HepG2 (cell line): ENCODE measurements at regions not wholly inside any gene's neighbourhood (a gene's known extent, or its start where the extent isn't known, plus 50 kb on each side); places are given as distances from the start of the nearest gene placed in this dataset.

ENCODE experiments used
- ATAC-seq: fragments of 200-7000 bp; cut with Tn5 transposase; 3 replicates; pipeline ENCODE4 v1.9.1; 2020; ENCODE audit warnings: mild to moderate bottlenecking, moderate library complexity
- BruUV-seq: library from RNA; stranded (reverse); fragments of 400-500 nt; replicated peaks from 2 replicates; lab custom pipeline; 2021; lab: Mats Ljungman, UMichigan
- CTCF ChIA-PET: fragments of 300-600 bp; formaldehyde crosslinking; extraction: SDS; loops from one replicate; lab custom pipeline; 2021; ENCODE audit warnings: low total read pairs, inconsistent platforms, low intra/inter-chr PET ratio; lab: Yijun Ruan, JAX
- POLR2A ChIA-PET: fragments of 350-600 bp; sonication (Branson Sonifier 250); formaldehyde crosslinking; loops from one replicate; lab custom pipeline; 2020; ENCODE audit warnings: antibody characterized with exemption, inconsistent platforms; lab: Yijun Ruan, JAX
- DNase-seq: peaks from one replicate; pipeline ENCODE4 v3.0.0-alpha.2; 2015; ENCODE audit warnings: low spot score
- FAIRE-seq: peaks from 3 replicates; lab custom pipeline; 2011; peaks lifted over from hg19 to GRCh38; lab: Jason Lieb, UNC
- H2AFZ ChIP-seq: one replicate; pipeline ENCODE4 v1.6.1; 2011; ENCODE audit warnings: low read length, inconsistent platforms
- H3K27ac ChIP-seq: fragments of 300-600 bp; 3 replicates; pipeline ENCODE4 v1.8.0; 2011; ENCODE audit warnings: mixed run types, mild to moderate bottlenecking, mixed read lengths, low read length, inconsistent platforms; ENCODE audit not compliant: insufficient read depth; ENCODE audit errors: extremely low read length
- H3K27me3 ChIP-seq, 2 experiments: fragments of 200-600 bp in 1 of 2; 2 replicates in 1 of 2; 3 replicates in 1 of 2; pipeline versions ENCODE4 v1.6.0 to v1.8.0; 2011; ENCODE audit warnings: low read length in 2 of 2, mild to moderate bottlenecking in 2 of 2, moderate library complexity in 2 of 2, inconsistent platforms in 1 of 2; ENCODE audit not compliant: insufficient read depth in 2 of 2, control insufficient read depth in 1 of 2
- H3K36me3 ChIP-seq, 2 experiments: fragments of 200-600 bp in 1 of 2; replicated peaks in 1 of 2; 2 replicates in 1 of 2; 3 replicates in 1 of 2; pipeline versions ENCODE4 v1.5.1 to v1.8.0; 2011; ENCODE audit warnings: low read length in 2 of 2, inconsistent platforms in 1 of 2; ENCODE audit not compliant: insufficient read depth in 2 of 2, control insufficient read depth in 1 of 2
- H3K4me1 ChIP-seq: 2 replicates; pipeline ENCODE4 v1.5.1; 2012; ENCODE audit warnings: low read length, inconsistent platforms; ENCODE audit not compliant: insufficient read depth
- H3K4me2 ChIP-seq: 2 replicates; pipeline ENCODE4 v1.6.0; 2011; ENCODE audit warnings: low read depth, low read length, inconsistent platforms
- H3K4me3 ChIP-seq, 3 experiments: fragments of 200-600 bp in 1 of 3; sonication (generic), shearing (Covaris generic) in 1 of 3; replicated peaks in 1 of 3; 2 replicates each; pipeline ENCODE4 v1.5.1; 2011 to 2016; ENCODE audit warnings: low read length in 3 of 3, inconsistent platforms in 2 of 3, low read depth in 2 of 3, mild to moderate bottlenecking in 2 of 3, control low read depth in 1 of 3, mixed read lengths in 1 of 3; ENCODE audit not compliant: insufficient read depth in 1 of 3
- H3K79me2 ChIP-seq: one replicate; pipeline ENCODE4 v1.6.1; 2011; ENCODE audit warnings: low read length, inconsistent platforms; ENCODE audit not compliant: insufficient read depth
- H3K9ac ChIP-seq: 2 replicates; pipeline ENCODE4 v1.6.0; 2011; ENCODE audit warnings: mild to moderate bottlenecking, low read depth, low read length, inconsistent platforms; ENCODE audit not compliant: insufficient read depth
- H3K9me3 ChIP-seq: 2 replicates; pipeline ENCODE4 v1.5.1; 2012; ENCODE audit warnings: mild to moderate bottlenecking, low read length
- H4K20me1 ChIP-seq: 2 replicates; pipeline ENCODE4 v1.6.0; 2011; ENCODE audit warnings: inconsistent platforms, mild to moderate bottlenecking, low read length, moderate library complexity; ENCODE audit not compliant: insufficient read depth
- CBX2 ChIP-seq, 2 experiments: fragments of 200-600 bp in 1 of 2; sonication (generic); formaldehyde crosslinking in 1 of 2; IDR thresholded peaks; 2 replicates each; pipeline versions ENCODE4 v1.7.0 to v1.8.1; 2018 to 2022; ENCODE audit warnings: low read depth in 2 of 2, low read length in 1 of 2, mild to moderate bottlenecking in 1 of 2, missing genetic modification reagents in 1 of 2
- HOMEZ ChIP-seq: IDR thresholded peaks from 2 replicates; pipeline ENCODE4 v1.6.1; 2016; ENCODE audit warnings: low read depth
- MEIS1 ChIP-seq: sonication (generic); formaldehyde crosslinking; IDR thresholded peaks from 2 replicates; pipeline ENCODE4 v1.9.0; 2021; ENCODE audit warnings: mild to moderate bottlenecking, missing genetic modification reagents, moderate library complexity, borderline replicate concordance
- MLX ChIP-seq: IDR thresholded peaks from 2 replicates; pipeline ENCODE4 v1.6.1; 2016
- RFXAP ChIP-seq: sonication (generic); formaldehyde crosslinking; IDR thresholded peaks from 2 replicates; pipeline ENCODE4 v1.4.0; 2020; ENCODE audit warnings: missing genetic modification reagents, borderline replicate concordance
- TEAD2 ChIP-seq: sonication (generic); formaldehyde crosslinking; IDR thresholded peaks from 2 replicates; pipeline ENCODE4 v1.9.0; 2021; ENCODE audit warnings: missing genetic modification reagents
- ZBTB7A ChIP-seq: sonication (generic); formaldehyde crosslinking; IDR thresholded peaks from 2 replicates; pipeline ENCODE4 v1.8.0; 2022; ENCODE audit warnings: mild to moderate bottlenecking, missing genetic modification reagents
- ZNF550 ChIP-seq: sonication (generic); formaldehyde crosslinking; IDR thresholded peaks from 2 replicates; pipeline ENCODE4 v1.4.0; 2020; ENCODE audit warnings: mild to moderate bottlenecking, missing genetic modification reagents, borderline replicate concordance
- ZNF552 ChIP-seq: sonication (generic); formaldehyde crosslinking; IDR thresholded peaks from 2 replicates; pipeline ENCODE4 v1.9.0; 2022; ENCODE audit warnings: missing genetic modification reagents, mild to moderate bottlenecking, borderline replicate concordance
- ZNF572 ChIP-seq: sonication (generic); formaldehyde crosslinking; IDR thresholded peaks from 2 replicates; pipeline ENCODE4 v1.5.1; 2020; ENCODE audit warnings: mild to moderate bottlenecking, missing genetic modification reagents
- ZXDC ChIP-seq: sonication (generic); formaldehyde crosslinking; IDR thresholded peaks from 2 replicates; pipeline ENCODE4 v1.5.0; 2020; ENCODE audit warnings: mild to moderate bottlenecking, missing genetic modification reagents
- WGBS: methylation state at CpG from one replicate; pipeline ENCODE4 v1.1.6; 2017; ENCODE audit warnings: low lambda C conversion rate; 5-methylcytosine and 5-hydroxymethylcytosine counted together
- in situ Hi-C: cut with HindIII; loops from 2 replicates; pipeline ENCODE4 v1.10.0; 2017; ENCODE audit warnings: low pct_unique_long_range_greater_than_20kb; ENCODE audit not compliant: extremely low pct_ligation_motif_present
- intact Hi-C: fragments of 100-400 bp; cut with micrococcal nuclease; formaldehyde crosslinking; loops from one replicate; pipeline ENCODE4 v1.10.0; 2022; ENCODE audit not compliant: unreplicated experiment
- TF ChIP-seq, protein P1 (sequence below): sonication (generic); formaldehyde crosslinking; IDR thresholded peaks from 2 replicates; pipeline ENCODE4 v1.5.1; 2020; ENCODE audit warnings: missing genetic modification reagents, mild to moderate bottlenecking, borderline replicate concordance
- TF ChIP-seq, protein P2 (sequence below): sonication (generic); formaldehyde crosslinking; IDR thresholded peaks from 2 replicates; pipeline ENCODE4 v1.5.0; 2020; ENCODE audit warnings: mild to moderate bottlenecking, missing genetic modification reagents

DNA sequence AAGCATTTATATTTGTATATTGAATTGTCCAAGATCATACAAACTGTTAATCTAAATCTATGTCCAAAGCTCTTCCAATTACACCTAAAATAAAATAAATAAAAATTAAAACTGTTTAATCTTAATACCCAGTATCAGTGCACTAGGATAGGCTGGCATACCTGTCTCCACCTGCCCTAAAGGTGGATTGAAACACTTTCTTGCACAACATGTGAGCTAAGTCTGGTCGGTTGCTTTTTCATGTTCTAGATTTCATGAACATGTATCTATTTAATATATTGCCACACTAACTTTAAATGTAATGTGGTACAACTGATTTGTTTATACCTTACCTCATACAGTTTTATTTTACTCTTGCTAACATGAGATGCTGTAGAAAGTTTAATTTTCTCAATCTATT, 193.0 kb downstream of the VGLL3 start (continued):
- TF ChIP-seq MEIS1 (CRISPR knock-in tag) (no peak), ZBTB7A (CRISPR knock-in tag) (no peak), HOMEZ (CRISPR knock-in tag) (no peak), ZNF552 (no peak)
- TF ChIP-seq, protein P1, sequence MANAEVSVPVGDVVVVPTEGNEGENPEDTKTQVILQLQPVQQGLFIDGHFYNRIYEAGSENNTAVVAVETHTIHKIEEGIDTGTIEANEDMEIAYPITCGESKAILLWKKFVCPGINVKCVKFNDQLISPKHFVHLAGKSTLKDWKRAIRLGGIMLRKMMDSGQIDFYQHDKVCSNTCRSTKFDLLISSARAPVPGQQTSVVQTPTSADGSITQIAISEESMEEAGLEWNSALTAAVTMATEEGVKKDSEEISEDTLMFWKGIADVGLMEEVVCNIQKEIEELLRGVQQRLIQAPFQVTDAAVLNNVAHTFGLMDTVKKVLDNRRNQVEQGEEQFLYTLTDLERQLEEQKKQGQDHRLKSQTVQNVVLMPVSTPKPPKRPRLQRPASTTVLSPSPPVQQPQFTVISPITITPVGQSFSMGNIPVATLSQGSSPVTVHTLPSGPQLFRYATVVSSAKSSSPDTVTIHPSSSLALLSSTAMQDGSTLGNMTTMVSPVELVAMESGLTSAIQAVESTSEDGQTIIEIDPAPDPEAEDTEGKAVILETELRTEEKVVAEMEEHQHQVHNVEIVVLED (CRISPR knock-in tag): no peak

DNA sequence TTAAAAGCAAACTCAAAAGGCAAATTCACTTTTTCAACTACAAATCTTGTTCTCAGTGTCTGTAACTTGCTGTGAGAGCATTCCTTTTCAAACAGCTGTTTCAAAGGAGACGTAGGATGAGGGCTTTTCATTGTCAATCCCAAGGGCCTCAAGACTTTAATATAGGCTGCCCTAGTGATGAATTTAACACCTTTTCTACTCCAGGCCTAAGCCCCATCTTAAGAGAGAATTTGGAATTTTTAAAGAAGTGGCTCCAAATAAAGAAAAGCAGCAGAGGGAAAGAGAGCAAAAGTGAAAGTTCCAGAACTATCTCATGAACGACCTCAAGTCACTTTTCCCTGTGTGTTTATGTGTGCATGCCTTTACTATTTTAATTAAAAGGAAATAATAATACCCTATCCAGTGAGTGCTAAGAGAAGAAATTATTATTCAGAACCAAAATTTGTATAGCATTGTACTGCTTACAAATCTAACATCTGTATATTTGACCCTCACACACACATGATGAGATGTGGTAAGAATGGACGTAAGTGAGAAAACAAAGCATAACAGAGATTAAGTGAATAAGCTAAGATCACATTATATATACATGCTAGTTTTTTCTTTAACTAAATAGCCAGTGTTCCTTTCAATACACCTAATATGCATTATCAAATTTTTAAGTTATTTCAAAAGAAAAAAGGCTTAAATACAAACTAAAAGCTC, 196.4 kb downstream of the VGLL3 start:
- no peak overlapping the region for H3K27ac ChIP-seq
- BruUV-seq: no TSS peak
- H3K4me2 ChIP-seq: no peak overlapping the region
- H4K20me1 ChIP-seq: no peaks in the 10 kb centered on the region
- DNase-seq: no peak
- H3K4me3 ChIP-seq: no peak overlapping the region
- H3K79me2 ChIP-seq: no peaks in the 10 kb centered on the region
- ChIA-PET CTCF (no interaction called here), POLR2A (no interaction called here)
- H3K27me3 ChIP-seq: no peaks in the 10 kb centered on the region
- no peak overlapping the region for H3K9ac ChIP-seq
- in situ Hi-C loops: no loop called here
- no peaks in the 10 kb centered on the region for H3K36me3 ChIP-seq
- no peak overlapping the region for H2AFZ ChIP-seq
- no peaks in the 10 kb centered on the region for H3K9me3 ChIP-seq
- no peak for ATAC-seq
- WGBS: 24% methylated on average over 3 of the region's 3 CpGs
- no peak for FAIRE-seq
- no peaks in the 10 kb centered on the region for H3K4me1 ChIP-seq
- intact Hi-C loops: no loop called here
- no peak for TF ChIP-seq ZNF550 (CRISPR knock-in tag)
- TF ChIP-seq, protein P2, sequence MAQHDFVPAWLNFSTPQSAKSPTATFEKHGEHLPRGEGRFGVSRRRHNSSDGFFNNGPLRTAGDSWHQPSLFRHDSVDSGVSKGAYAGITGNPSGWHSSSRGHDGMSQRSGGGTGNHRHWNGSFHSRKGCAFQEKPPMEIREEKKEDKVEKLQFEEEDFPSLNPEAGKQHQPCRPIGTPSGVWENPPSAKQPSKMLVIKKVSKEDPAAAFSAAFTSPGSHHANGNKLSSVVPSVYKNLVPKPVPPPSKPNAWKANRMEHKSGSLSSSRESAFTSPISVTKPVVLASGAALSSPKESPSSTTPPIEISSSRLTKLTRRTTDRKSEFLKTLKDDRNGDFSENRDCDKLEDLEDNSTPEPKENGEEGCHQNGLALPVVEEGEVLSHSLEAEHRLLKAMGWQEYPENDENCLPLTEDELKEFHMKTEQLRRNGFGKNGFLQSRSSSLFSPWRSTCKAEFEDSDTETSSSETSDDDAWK (CRISPR knock-in tag): no peak
- TF ChIP-seq MLX (CRISPR knock-in tag): no peak
- TF ChIP-seq CBX2 (IDR thresholded peaks at IDR 0.05; ENCODE audit: low read depth, low read length): no peak
- no peak for TF ChIP-seq CBX2 (CRISPR knock-in tag; IDR thresholded peaks at IDR 0.05; ENCODE audit: low read depth)
- no peak for TF ChIP-seq ZNF572 (CRISPR knock-in tag)
- TF ChIP-seq TEAD2 (CRISPR knock-in tag): no peak
- no peak for TF ChIP-seq RFXAP (CRISPR knock-in tag)
- TF ChIP-seq ZXDC (CRISPR knock-in tag): no peak
